ENCODE measurements at regions not wholly inside any gene's neighbourhood (a gene's known extent, or its start where the extent isn't known, plus 50 kb on each side); places are given as distances from the start of the nearest gene placed in this dataset.

- H3K4me3 ChIP-seq (ENCODE audit: low read length) = no peak overlapping the region
- DNase-seq (ENCODE audit: low read depth) = no peak
- TF ChIP-seq CTCF (conservative IDR thresholded peaks at IDR 0.05; ENCODE audit: low read depth, low read length) = no peak
These were observed 365.9 kb downstream of the PLK2 start for GRCh38 chr5:58094031-58094430.

GRCh38 chr5:58090704-58091103 is 369.2 kb downstream of the PLK2 start:
- no peak overlapping the region for H3K4me3 ChIP-seq (ENCODE audit: low read length)
- no peak for DNase-seq (ENCODE audit: low read depth)
- no peak for TF ChIP-seq CTCF (conservative IDR thresholded peaks at IDR 0.05; ENCODE audit: low read depth, low read length)

GRCh38 chr5:58088941-58089340 is 370.9 kb downstream of the PLK2 start:
- TF ChIP-seq CTCF (conservative IDR thresholded peaks at IDR 0.05; ENCODE audit: low read depth, low read length) = no peak
- no peak overlapping the region for H3K4me3 ChIP-seq (ENCODE audit: low read length)
- no peak for DNase-seq (ENCODE audit: low read depth)

DNA sequence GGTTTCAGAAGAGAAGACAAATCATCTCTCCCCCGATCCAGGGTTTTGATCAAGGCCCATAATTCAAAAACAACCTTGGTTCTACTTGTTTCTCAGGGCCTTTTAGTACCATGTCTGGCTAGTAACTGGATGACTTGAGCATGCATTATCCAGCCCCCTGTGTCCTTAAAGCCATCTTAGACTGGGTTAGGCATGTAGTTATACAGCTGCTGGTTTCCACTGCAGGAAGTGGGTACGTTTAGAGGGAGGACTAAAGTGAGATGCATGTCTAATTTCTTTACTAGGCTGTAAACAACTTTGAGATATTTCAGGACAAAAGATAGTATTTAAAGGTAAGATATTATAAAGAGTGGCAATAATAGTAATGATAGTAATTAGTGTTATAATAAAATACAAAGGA is 372.0 kb downstream of the PLK2 start:
- TF ChIP-seq CTCF (conservative IDR thresholded peaks at IDR 0.05; ENCODE audit: low read depth, low read length) = no peak
- H3K4me3 ChIP-seq (ENCODE audit: low read length) = no peak overlapping the region
- no peak for DNase-seq (ENCODE audit: low read depth)

- no peak for DNase-seq (ENCODE audit: low read depth)
- TF ChIP-seq CTCF (conservative IDR thresholded peaks at IDR 0.05; ENCODE audit: low read depth, low read length) = no peak
- H3K4me3 ChIP-seq (ENCODE audit: low read length) = no peak overlapping the region
These were observed 372.8 kb downstream of the PLK2 start for GRCh38 chr5:58087123-58087522.

DNA sequence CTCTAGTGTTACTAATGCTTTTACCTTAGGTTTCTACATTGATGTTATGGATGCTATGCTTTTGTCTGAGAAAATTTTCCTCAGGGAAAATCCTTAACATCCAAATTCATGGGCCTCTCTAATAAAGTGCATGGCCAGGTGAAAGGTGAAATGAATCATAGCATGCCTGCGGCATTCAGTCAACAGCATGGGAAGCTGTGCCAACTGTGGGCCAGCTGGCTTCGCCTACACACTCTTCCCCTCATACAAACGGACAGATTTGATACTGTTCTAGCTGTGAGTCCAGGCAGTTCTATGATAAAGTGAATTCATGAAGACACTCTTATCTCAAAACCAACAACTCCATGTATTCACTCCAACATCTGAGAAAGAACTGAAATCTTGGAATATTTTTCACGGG is 374.1 kb downstream of the PLK2 start:
- no peak overlapping the region for H3K4me3 ChIP-seq (ENCODE audit: low read length)
- no peak for TF ChIP-seq CTCF (conservative IDR thresholded peaks at IDR 0.05; ENCODE audit: low read depth, low read length)
- peak; percentile 44 for DNase-seq (ENCODE audit: low read depth)

- no peak overlapping the region for H3K4me3 ChIP-seq (ENCODE audit: low read length)
- DNase-seq (ENCODE audit: low read depth) = no peak
- TF ChIP-seq CTCF (conservative IDR thresholded peaks at IDR 0.05; ENCODE audit: low read depth, low read length) = no peak
These were observed 378.5 kb downstream of the PLK2 start for GRCh38 chr5:58081435-58081834.

Measured in retinal pigment epithelial cell (primary cell).